Mucosa of descending colon (tissue), 3 donors: ENCODE measurements at regions not wholly inside any gene's neighbourhood (a gene's known extent, or its start where the extent isn't known, plus 50 kb on each side); places are given as distances from the start of the nearest gene placed in this dataset.

Experiments used
- ATAC-seq: fragments of 200-7000 bp; cut with Tn5 transposase; one replicate; pipeline ENCODE4 v1.9.1; 2020; ENCODE audit warnings: mild to moderate bottlenecking, moderate library complexity
- DNase-seq, 3 donors: peaks; one replicate each; pipeline ENCODE4 v3.0.0-alpha.2; 2020
- H3K36me3 ChIP-seq: fragments of 200-600 bp; one replicate; pipeline ENCODE4 v1.8.0; 2021; ENCODE audit warnings: low read depth, mild to moderate bottlenecking
- H3K4me1 ChIP-seq: fragments of 200-600 bp; one replicate; pipeline ENCODE4 v1.8.0; 2021; ENCODE audit warnings: low read depth, mild to moderate bottlenecking
- H3K4me3 ChIP-seq: fragments of 200-600 bp; one replicate; pipeline ENCODE4 v1.8.0; 2021; ENCODE audit warnings: mild to moderate bottlenecking
- H3K9me3 ChIP-seq: fragments of 200-600 bp; one replicate; pipeline ENCODE4 v1.8.0; 2021; ENCODE audit warnings: mild to moderate bottlenecking
- intact Hi-C, 2 donors: fragments of 100-400 bp; cut with DNase I in 1 of 2; cut with micrococcal nuclease in 1 of 2; formaldehyde crosslinking; loops; one replicate each; pipeline versions ENCODE4 v1.11.0 to v1.11.1; 2022; cut with DNase I, micrococcal nuclease
- TF ChIP-seq, protein P1 (sequence below): fragments of 200-600 bp; IDR thresholded peaks from one replicate; pipeline ENCODE4 v1.8.0; 2022; ENCODE audit warnings: antibody characterized with exemption, mild to moderate bottlenecking
- donor health status: DM: no; HTN: no; CAD: no; lungs with moderate emphysema.
- donor health status: DM: no; HTN: no; CAD: no.
- donor health status: DM: no; HTN: yes; CAD: no.

DNA sequence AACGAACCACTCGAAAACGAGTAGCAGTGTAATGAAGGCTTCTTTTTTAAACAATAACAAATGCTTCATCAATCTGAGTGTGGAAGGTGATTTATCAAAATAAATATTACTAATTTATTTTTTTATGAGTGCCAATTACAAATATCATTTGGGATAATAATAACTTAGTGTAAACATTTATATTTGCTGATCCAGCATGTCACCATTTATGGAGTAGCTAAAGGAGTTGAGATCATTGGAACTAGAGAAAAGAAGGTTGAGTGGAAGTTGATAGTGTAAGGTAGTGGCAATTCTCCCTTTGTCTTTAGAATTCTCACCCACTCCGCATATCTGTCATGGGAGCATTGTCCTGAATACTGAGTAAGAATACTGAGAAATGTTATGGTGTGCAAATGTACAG, 67.1 kb upstream of the KIF26B start:
- H3K4me3 ChIP-seq, result no peak overlapping the region
- ATAC-seq (no peak), DNase-seq (no peak)
- H3K36me3 ChIP-seq, result no peaks in the 10 kb centered on the region
- intact Hi-C loops, result no loop called here
- no peaks in the 10 kb centered on the region for H3K4me1 ChIP-seq
- no peaks in the 10 kb centered on the region for H3K9me3 ChIP-seq
- TF ChIP-seq, protein P1, sequence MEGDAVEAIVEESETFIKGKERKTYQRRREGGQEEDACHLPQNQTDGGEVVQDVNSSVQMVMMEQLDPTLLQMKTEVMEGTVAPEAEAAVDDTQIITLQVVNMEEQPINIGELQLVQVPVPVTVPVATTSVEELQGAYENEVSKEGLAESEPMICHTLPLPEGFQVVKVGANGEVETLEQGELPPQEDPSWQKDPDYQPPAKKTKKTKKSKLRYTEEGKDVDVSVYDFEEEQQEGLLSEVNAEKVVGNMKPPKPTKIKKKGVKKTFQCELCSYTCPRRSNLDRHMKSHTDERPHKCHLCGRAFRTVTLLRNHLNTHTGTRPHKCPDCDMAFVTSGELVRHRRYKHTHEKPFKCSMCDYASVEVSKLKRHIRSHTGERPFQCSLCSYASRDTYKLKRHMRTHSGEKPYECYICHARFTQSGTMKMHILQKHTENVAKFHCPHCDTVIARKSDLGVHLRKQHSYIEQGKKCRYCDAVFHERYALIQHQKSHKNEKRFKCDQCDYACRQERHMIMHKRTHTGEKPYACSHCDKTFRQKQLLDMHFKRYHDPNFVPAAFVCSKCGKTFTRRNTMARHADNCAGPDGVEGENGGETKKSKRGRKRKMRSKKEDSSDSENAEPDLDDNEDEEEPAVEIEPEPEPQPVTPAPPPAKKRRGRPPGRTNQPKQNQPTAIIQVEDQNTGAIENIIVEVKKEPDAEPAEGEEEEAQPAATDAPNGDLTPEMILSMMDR, result no peak

DNA sequence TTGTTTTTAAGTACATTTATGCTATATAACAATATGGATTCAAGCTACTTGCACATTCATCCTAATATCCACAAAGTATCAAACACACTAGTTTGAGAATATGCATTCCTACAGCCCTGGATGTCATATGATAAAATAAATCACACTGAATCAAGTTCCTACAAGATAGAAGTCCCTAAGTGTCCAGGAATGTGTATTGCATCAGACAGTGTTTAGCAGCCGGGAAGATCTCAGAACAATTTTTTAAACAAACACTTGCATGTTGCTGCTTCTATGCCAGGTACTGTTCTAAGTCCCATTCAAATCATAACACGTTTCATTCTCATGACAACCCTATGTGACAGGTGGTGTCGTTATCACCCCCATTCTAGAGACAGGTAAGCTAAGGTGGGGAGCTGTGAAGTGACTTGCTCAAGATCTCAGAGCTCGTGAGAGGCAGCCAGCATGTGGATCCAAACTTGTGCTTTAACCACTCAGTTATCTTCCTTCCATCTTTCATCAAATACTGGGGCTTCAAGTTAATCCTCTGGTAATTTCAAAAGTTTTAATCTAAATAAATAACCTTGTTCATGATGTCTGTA, 68.3 kb upstream of the KIF26B start:
- no peak for DNase-seq
- H3K4me3 ChIP-seq, result no peak overlapping the region
- H3K36me3 ChIP-seq, result no peaks in the 10 kb centered on the region
- ATAC-seq, result no peak
- no peaks in the 10 kb centered on the region for H3K9me3 ChIP-seq
- H3K4me1 ChIP-seq, result no peaks in the 10 kb centered on the region
- TF ChIP-seq, protein P1, result no peak
- intact Hi-C loops, result no loop called here

DNA sequence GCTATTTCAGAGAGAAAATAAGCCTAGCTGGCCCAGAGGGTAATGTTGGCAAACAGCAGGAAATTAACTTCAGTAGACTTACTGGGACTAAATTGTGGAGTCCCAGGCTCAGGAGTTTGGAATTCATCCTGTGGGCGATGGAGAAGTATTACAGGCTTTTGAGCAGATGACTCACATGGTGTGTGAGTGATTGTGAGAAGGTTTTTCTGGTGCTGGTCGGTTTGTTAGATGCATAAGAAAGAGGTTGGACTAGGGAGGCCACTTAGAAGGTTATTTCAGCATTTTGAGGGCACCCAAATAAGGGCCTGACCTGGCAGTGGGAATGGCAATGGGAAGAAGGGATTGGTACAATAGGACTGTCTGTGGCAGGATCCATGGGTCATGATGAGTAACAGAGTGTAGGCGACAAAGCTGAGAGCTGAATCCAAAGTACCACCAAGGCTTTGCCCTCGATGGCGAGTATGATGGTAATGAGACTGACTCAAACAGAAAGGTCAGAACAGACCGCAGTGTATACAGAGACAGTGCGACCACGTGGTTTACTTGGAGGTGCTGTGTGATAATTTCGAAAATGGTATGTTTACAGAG, 69.2 kb upstream of the KIF26B start:
- intact Hi-C loops, result no loop called here
- DNase-seq, result no peak
- H3K36me3 ChIP-seq, result no peaks in the 10 kb centered on the region
- H3K4me3 ChIP-seq, result no peak overlapping the region
- no peaks in the 10 kb centered on the region for H3K4me1 ChIP-seq
- ATAC-seq, result no peak
- TF ChIP-seq, protein P1, result no peak
- H3K9me3 ChIP-seq, result no peaks in the 10 kb centered on the region

DNA sequence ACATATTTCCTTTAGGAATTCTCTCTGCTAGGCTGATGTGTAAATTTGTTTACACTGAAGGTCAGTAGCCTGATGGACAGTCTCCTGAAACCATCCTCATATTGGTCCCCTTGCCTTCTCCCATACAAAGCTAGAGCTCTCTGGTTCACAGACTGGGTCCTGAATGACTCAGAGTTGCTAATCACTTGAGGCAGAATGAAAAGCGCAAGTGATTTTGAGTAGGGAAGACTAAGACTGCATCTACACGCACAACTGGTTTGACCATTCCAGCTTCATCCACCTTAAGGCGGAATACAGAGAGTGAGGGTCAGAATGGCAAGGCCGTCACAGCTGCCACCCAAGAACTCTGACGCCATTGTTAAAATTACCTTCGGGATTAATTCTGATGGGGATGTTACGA, 70.2 kb upstream of the KIF26B start:
- Histone ChIP-seq H3K4me1 (no peaks in the 10 kb centered on the region), H3K9me3 (no peaks in the 10 kb centered on the region), H3K36me3 (no peaks in the 10 kb centered on the region), H3K4me3 (no peak overlapping the region)
- no peak for DNase-seq
- ATAC-seq, result no peak
- TF ChIP-seq, protein P1, result no peak
- intact Hi-C loops, result no loop called here

DNA sequence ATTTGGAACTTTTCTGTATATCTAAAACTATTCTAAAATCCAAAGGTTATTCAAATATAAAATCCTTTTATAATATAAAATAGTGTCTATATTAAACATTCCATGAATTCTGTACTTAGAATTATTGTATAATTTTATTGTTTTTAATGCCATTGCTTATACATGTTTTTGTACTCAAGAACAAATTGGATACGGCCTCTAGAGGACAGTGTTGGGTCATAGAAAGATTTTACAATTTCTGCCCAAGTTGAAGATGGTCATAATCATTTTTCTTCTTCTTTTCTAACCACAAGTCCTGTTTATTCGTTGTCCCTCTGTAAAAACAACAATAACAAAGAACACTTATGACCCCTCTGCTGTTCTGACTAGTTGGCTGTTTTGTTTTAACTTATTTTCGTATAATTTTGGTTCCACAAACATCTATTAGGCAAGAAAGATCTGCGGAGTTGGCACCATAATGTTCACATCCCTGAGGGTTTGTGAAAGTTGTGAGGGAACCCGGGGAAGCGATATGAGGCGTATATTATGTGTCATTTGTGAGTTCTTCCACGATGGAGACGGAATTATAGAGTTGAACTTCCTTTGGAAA, 75.7 kb upstream of the KIF26B start:
- no peak overlapping the region for H3K4me3 ChIP-seq
- no peaks in the 10 kb centered on the region for H3K36me3 ChIP-seq
- intact Hi-C loops, result no loop called here
- no peaks in the 10 kb centered on the region for H3K9me3 ChIP-seq
- H3K4me1 ChIP-seq, result no peaks in the 10 kb centered on the region
- ATAC-seq (no peak), DNase-seq (peak in 1 of 3 donors; percentile 44)
- TF ChIP-seq, protein P1, result no peak
